ENCODE measurements at regions not wholly inside any gene's neighbourhood (a gene's known extent, or its start where the extent isn't known, plus 50 kb on each side); places are given as distances from the start of the nearest gene placed in this dataset.

DNA sequence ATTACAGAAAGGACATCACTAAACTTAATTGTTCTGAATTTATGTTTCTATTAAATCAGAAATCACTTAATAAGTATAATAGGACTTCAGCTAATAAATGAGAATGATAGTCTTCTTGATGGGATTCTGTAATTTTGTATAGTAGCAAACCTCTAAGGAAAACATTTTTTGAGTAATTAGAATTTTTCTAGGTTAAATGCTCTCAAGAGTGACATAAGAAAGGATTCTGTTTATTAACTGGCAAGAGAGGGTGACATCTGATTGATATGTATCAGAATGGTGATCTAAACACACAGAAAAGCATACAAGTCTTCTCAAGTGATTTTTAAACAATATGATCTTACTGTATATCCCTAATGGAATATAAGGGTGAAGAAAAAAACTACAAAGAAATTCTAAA lies 1597.7 kb upstream of the PRR20A start:
- Histone ChIP-seq H3K9me3 (ENCODE audit: control insufficient read depth in 1 of 2, low read length in 2 of 2) (no peaks in the 10 kb centered on the region), H3K27me3 (ENCODE audit: insufficient read depth, low read length) (no peaks in the 10 kb centered on the region), H3K36me3 (ENCODE audit: insufficient read depth, low read length) (no peaks in the 10 kb centered on the region), H3K4me1 (ENCODE audit: insufficient read depth, low read length) (no peaks in the 10 kb centered on the region), H3K4me3 (ENCODE audit: low read length in 2 of 2) (no peak overlapping the region), H3K27ac (ENCODE audit: low read depth, low read length) (no peak overlapping the region)
- POLR2A ChIA-PET (ENCODE audit: partially characterized antibody), result no interaction called here
- H3K9me3 Mint-ChIP-seq, result peaks cover 0 to 15% (median 2%) of the 10 kb centered on the region in 8 donors
- DNase-seq, result no peak
- intact Hi-C loops (cut with micrococcal nuclease), result loop anchor here (10.0 kb wide), 1 partner anchor 62 kb away; no protein-coding TSS in a partner anchor
- no peaks in the 10 kb centered on the region for H3K4me1 Mint-ChIP-seq
- H3K36me3 Mint-ChIP-seq, result no peaks in the 10 kb centered on the region
- H3K27ac Mint-ChIP-seq, result no peak overlapping the region
- H3K4me3 Mint-ChIP-seq, result no peak overlapping the region
- no peaks in the 10 kb centered on the region for H3K27me3 Mint-ChIP-seq
- CTCF ChIA-PET (ENCODE audit: partially characterized antibody), result no interaction called here

DNA sequence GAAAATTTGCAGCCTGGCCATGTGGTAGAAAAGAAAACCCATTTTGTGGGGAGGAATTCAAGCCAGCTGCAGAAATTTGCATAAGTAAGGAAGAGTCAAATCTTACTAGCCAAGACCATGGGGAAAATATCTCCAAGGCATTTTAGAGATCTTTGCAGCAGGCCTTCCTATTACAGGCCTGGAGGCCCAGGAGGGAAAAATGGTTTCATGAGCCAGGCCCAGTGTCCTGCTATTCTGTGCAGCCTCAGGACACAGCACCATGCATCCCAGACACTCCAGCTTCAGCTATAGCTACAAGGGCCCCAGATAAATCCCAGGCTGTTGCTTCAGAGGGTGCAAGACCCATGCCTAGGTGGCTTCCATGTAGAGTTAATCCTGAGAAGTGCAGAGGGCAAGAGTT lies 1590.1 kb upstream of the PRR20A start:
- Mint-ChIP-seq H3K36me3 (no peaks in the 10 kb centered on the region), H3K27me3 (no peaks in the 10 kb centered on the region), H3K4me3 (no peak overlapping the region), H3K9me3 (peaks cover 0 to 31% (median 8%) of the 10 kb centered on the region in 8 donors), H3K4me1 (no peaks in the 10 kb centered on the region), H3K27ac (no peak overlapping the region)
- POLR2A ChIA-PET (ENCODE audit: partially characterized antibody), result no interaction called here
- no peak for DNase-seq
- H3K9me3 ChIP-seq (ENCODE audit: control insufficient read depth in 1 of 2, low read length in 2 of 2), result no peaks in the 10 kb centered on the region
- no peaks in the 10 kb centered on the region for H3K36me3 ChIP-seq (ENCODE audit: insufficient read depth, low read length)
- intact Hi-C loops (cut with micrococcal nuclease), result no loop called here
- H3K4me1 ChIP-seq (ENCODE audit: insufficient read depth, low read length), result no peaks in the 10 kb centered on the region
- CTCF ChIA-PET (ENCODE audit: partially characterized antibody), result no interaction called here
- no peaks in the 10 kb centered on the region for H3K27me3 ChIP-seq (ENCODE audit: insufficient read depth, low read length)
- H3K4me3 ChIP-seq (ENCODE audit: low read length in 2 of 2), result no peak overlapping the region
- no peak overlapping the region for H3K27ac ChIP-seq (ENCODE audit: low read depth, low read length)

DNA sequence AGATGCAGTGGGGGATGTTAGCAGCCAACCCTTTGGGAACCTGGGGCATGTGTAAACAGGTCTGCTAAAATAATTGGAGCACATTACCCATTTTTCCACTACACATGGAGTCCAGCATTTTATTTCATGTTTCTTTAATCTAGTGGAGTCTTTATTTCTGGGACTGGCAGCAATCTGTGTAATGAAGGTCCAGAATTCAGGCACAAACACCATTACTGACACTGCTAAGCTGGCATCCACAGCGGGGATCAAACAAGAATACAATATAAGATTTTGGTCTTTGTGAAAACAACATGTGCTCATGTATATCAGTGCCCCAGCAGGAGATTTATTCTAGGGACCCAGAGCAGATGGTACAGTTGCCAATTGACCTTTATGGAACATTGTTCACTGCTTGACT lies 1587.0 kb upstream of the PRR20A start:
- Mint-ChIP-seq H3K27me3 (no peaks in the 10 kb centered on the region), H3K27ac (no peak overlapping the region), H3K9me3 (peaks cover 1 to 32% (median 9%) of the 10 kb centered on the region in 8 donors), H3K4me1 (no peaks in the 10 kb centered on the region), H3K36me3 (no peaks in the 10 kb centered on the region), H3K4me3 (no peak overlapping the region)
- Histone ChIP-seq H3K27ac (ENCODE audit: low read depth, low read length) (no peak overlapping the region), H3K27me3 (ENCODE audit: insufficient read depth, low read length) (no peaks in the 10 kb centered on the region), H3K36me3 (ENCODE audit: insufficient read depth, low read length) (no peaks in the 10 kb centered on the region), H3K9me3 (ENCODE audit: control insufficient read depth in 1 of 2, low read length in 2 of 2) (no peaks in the 10 kb centered on the region), H3K4me3 (ENCODE audit: low read length in 2 of 2) (no peak overlapping the region), H3K4me1 (ENCODE audit: insufficient read depth, low read length) (no peaks in the 10 kb centered on the region)
- POLR2A ChIA-PET (ENCODE audit: partially characterized antibody), result no interaction called here
- no peak for DNase-seq
- intact Hi-C loops (cut with micrococcal nuclease), result no loop called here
- CTCF ChIA-PET (ENCODE audit: partially characterized antibody), result no interaction called here

- Mint-ChIP-seq H3K4me3 (no peak overlapping the region), H3K9me3 (peaks cover 1 to 32% (median 8%) of the 10 kb centered on the region in 8 donors), H3K4me1 (no peaks in the 10 kb centered on the region), H3K27me3 (no peaks in the 10 kb centered on the region), H3K36me3 (no peaks in the 10 kb centered on the region), H3K27ac (no peak overlapping the region)
- ChIA-PET CTCF (ENCODE audit: partially characterized antibody) (no interaction called here), POLR2A (ENCODE audit: partially characterized antibody) (no interaction called here)
- Histone ChIP-seq H3K36me3 (ENCODE audit: insufficient read depth, low read length) (no peaks in the 10 kb centered on the region), H3K27me3 (ENCODE audit: insufficient read depth, low read length) (no peaks in the 10 kb centered on the region), H3K9me3 (ENCODE audit: control insufficient read depth in 1 of 2, low read length in 2 of 2) (no peaks in the 10 kb centered on the region), H3K4me1 (ENCODE audit: insufficient read depth, low read length) (no peaks in the 10 kb centered on the region), H3K27ac (ENCODE audit: low read depth, low read length) (no peak overlapping the region), H3K4me3 (ENCODE audit: low read length in 2 of 2) (no peak overlapping the region)
- intact Hi-C loops (cut with micrococcal nuclease), result no loop called here
- DNase-seq, result no peak
Measured at GRCh38 chr13:55554741-55555140, 1586.0 kb upstream of the PRR20A start.

- H3K27me3 ChIP-seq (ENCODE audit: insufficient read depth, low read length), result no peaks in the 10 kb centered on the region
- intact Hi-C loops (cut with micrococcal nuclease), result no loop called here
- peaks cover 0 to 14% (median 4%) of the 10 kb centered on the region in 8 donors for H3K9me3 Mint-ChIP-seq
- ChIA-PET POLR2A (ENCODE audit: partially characterized antibody) (no interaction called here), CTCF (ENCODE audit: partially characterized antibody) (no interaction called here)
- no peaks in the 10 kb centered on the region for H3K27me3 Mint-ChIP-seq
- no peak overlapping the region for H3K27ac Mint-ChIP-seq
- H3K36me3 ChIP-seq (ENCODE audit: insufficient read depth, low read length), result no peaks in the 10 kb centered on the region
- H3K36me3 Mint-ChIP-seq, result no peaks in the 10 kb centered on the region
- no peak overlapping the region for H3K4me3 ChIP-seq (ENCODE audit: low read length in 2 of 2)
- H3K4me3 Mint-ChIP-seq, result no peak overlapping the region
- H3K9me3 ChIP-seq (ENCODE audit: control insufficient read depth in 1 of 2, low read length in 2 of 2), result no peaks in the 10 kb centered on the region
- H3K4me1 Mint-ChIP-seq, result no peaks in the 10 kb centered on the region
- H3K4me1 ChIP-seq (ENCODE audit: insufficient read depth, low read length), result no peaks in the 10 kb centered on the region
- no peak for DNase-seq
- no peak overlapping the region for H3K27ac ChIP-seq (ENCODE audit: low read depth, low read length)
Measured at GRCh38 chr13:55560331-55560730, 1580.4 kb upstream of the PRR20A start.

DNA sequence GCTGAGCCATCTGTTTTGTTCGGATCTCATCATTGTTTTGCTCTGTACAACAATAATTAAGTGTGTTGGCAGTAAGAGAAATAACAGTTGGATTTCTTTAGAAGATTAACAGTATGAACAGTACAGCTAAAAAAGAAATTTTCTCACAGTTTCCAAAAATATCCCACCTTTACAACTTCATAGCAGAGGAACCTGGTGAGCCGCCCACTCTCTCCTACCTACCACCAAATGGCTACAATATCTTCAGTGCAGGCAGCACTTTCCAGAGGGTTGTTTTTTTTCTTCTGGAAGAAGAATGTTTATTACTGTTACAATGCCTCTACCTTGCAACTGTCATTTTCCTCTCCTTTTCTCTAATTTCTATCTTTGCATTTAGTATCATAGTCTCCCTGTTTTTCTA lies 1577.5 kb upstream of the PRR20A start:
- Mint-ChIP-seq H3K27me3 (no peaks in the 10 kb centered on the region), H3K9me3 (peaks cover 0 to 6% (median 3%) of the 10 kb centered on the region in 8 donors), H3K4me1 (no peaks in the 10 kb centered on the region), H3K4me3 (no peak overlapping the region), H3K36me3 (no peaks in the 10 kb centered on the region), H3K27ac (no peak overlapping the region)
- H3K27ac ChIP-seq (ENCODE audit: low read depth, low read length), result no peak overlapping the region
- no peaks in the 10 kb centered on the region for H3K36me3 ChIP-seq (ENCODE audit: insufficient read depth, low read length)
- no peaks in the 10 kb centered on the region for H3K4me1 ChIP-seq (ENCODE audit: insufficient read depth, low read length)
- CTCF ChIA-PET (ENCODE audit: partially characterized antibody), result no interaction called here
- no peaks in the 10 kb centered on the region for H3K9me3 ChIP-seq (ENCODE audit: control insufficient read depth in 1 of 2, low read length in 2 of 2)
- H3K27me3 ChIP-seq (ENCODE audit: insufficient read depth, low read length), result no peaks in the 10 kb centered on the region
- intact Hi-C loops (cut with micrococcal nuclease), result no loop called here
- DNase-seq, result no peak
- H3K4me3 ChIP-seq (ENCODE audit: low read length in 2 of 2), result no peak overlapping the region
- POLR2A ChIA-PET (ENCODE audit: partially characterized antibody), result no interaction called here

DNA sequence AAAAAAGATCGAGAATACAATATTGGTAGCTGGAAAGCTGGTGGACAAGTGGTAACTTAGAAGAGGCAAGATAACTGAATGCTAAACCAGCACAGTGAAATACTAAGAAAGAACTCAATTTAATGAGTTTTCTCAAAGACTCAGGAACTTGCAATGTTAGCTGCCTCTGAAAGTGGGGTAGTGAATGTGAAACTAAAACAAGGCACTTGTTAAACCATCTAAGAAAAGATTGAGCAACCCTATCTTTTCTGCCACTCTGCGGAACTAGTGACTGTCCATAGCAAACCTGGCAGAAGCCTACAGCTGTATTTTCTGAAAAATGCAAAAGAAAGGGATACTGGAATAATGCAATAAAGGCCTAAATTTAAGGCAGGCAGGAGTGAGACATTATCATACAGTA lies 1574.4 kb upstream of the PRR20A start:
- H3K9me3 Mint-ChIP-seq, result peaks cover 0 to 5% (median 3%) of the 10 kb centered on the region in 8 donors
- H3K27me3 ChIP-seq (ENCODE audit: insufficient read depth, low read length), result no peaks in the 10 kb centered on the region
- no peaks in the 10 kb centered on the region for H3K36me3 Mint-ChIP-seq
- no peak for DNase-seq
- H3K4me1 ChIP-seq (ENCODE audit: insufficient read depth, low read length), result no peaks in the 10 kb centered on the region
- no peak overlapping the region for H3K27ac ChIP-seq (ENCODE audit: low read depth, low read length)
- intact Hi-C loops (cut with micrococcal nuclease), result loop anchor here (5.0 kb wide), 1 partner anchor 181 kb away; no protein-coding TSS in a partner anchor
- no peak overlapping the region for H3K4me3 Mint-ChIP-seq
- H3K36me3 ChIP-seq (ENCODE audit: insufficient read depth, low read length), result no peaks in the 10 kb centered on the region
- no peaks in the 10 kb centered on the region for H3K9me3 ChIP-seq (ENCODE audit: control insufficient read depth in 1 of 2, low read length in 2 of 2)
- no peak overlapping the region for H3K4me3 ChIP-seq (ENCODE audit: low read length in 2 of 2)
- H3K4me1 Mint-ChIP-seq, result no peaks in the 10 kb centered on the region
- ChIA-PET CTCF (ENCODE audit: partially characterized antibody) (no interaction called here), POLR2A (ENCODE audit: partially characterized antibody) (no interaction called here)
- H3K27me3 Mint-ChIP-seq, result no peaks in the 10 kb centered on the region
- H3K27ac Mint-ChIP-seq, result no peak overlapping the region

DNA sequence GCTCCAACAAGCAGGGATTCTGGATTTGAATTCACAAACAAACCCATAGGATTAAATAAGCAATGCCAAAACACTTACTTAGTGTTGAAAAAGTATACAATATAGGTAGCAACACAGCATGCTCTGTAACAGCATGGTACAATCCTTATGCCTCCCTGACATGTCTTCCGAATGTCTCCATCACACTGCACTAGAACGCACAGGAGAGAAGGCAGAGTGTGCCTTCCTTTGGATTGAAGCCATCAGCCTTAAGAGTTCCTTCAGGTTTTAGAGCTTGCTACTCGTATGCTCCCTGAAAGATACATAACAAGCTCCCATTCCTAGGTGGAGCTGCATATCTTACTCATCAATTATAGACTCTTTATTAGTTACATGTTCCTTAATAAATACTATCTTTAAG lies 1573.9 kb upstream of the PRR20A start:
- ChIA-PET POLR2A (ENCODE audit: partially characterized antibody) (no interaction called here), CTCF (ENCODE audit: partially characterized antibody) (no interaction called here)
- Mint-ChIP-seq H3K36me3 (no peaks in the 10 kb centered on the region), H3K9me3 (peaks cover 0 to 5% (median 3%) of the 10 kb centered on the region in 8 donors), H3K27ac (no peak overlapping the region), H3K4me3 (no peak overlapping the region), H3K27me3 (no peaks in the 10 kb centered on the region), H3K4me1 (no peaks in the 10 kb centered on the region)
- Histone ChIP-seq H3K27ac (ENCODE audit: low read depth, low read length) (no peak overlapping the region), H3K4me3 (ENCODE audit: low read length in 2 of 2) (no peak overlapping the region), H3K4me1 (ENCODE audit: insufficient read depth, low read length) (no peaks in the 10 kb centered on the region), H3K36me3 (ENCODE audit: insufficient read depth, low read length) (no peaks in the 10 kb centered on the region), H3K9me3 (ENCODE audit: control insufficient read depth in 1 of 2, low read length in 2 of 2) (no peaks in the 10 kb centered on the region), H3K27me3 (ENCODE audit: insufficient read depth, low read length) (no peaks in the 10 kb centered on the region)
- intact Hi-C loops (cut with micrococcal nuclease), result loop anchor here (5.0 kb wide), 1 partner anchor 181 kb away; no protein-coding TSS in a partner anchor
- DNase-seq, result no peak
